Stomach (tissue), 8 donors: ENCODE measurements at regions not wholly inside any gene's neighbourhood (a gene's known extent, or its start where the extent isn't known, plus 50 kb on each side); places are given as distances from the start of the nearest gene placed in this dataset.
"Not testable (repeated sequence)": the region's sequence is repeated elsewhere in the genome, so short reads cannot be mapped to it uniquely, and the experiment has no call there.

Experiments
- DNase-seq, 2 donors: peaks; one replicate each; pipeline versions ENCODE4 v3.0.0 to v3.0.0-alpha.2; 2013 to 2019
- H3K27ac ChIP-seq, 5 donors: fragments of 200-600 bp in 4 of 5; sonication (generic) in 4 of 5; one replicate each; pipeline ENCODE4 v1.5.1; 2013 to 2019; ENCODE audit warnings: mild to moderate bottlenecking in 1 of 5, moderate library complexity in 1 of 5
- H3K27me3 ChIP-seq, 3 donors: fragments of 200-600 bp; sonication (generic); one replicate each; pipeline ENCODE4 v1.5.1; 2017 to 2019; ENCODE audit warnings: mixed run types in 1 of 3
- H3K36me3 ChIP-seq, 4 donors: fragments of 200-600 bp; sonication (generic); 1 replicate in 3 of 4; 2 replicates in 1 of 4; pipeline ENCODE4 v1.5.1; 2016 to 2019
- H3K4me1 ChIP-seq, 4 donors: fragments of 200-600 bp; sonication (generic); one replicate each; pipeline ENCODE4 v1.5.1; 2016 to 2019
- H3K4me3 ChIP-seq, 4 donors: fragments of 200-600 bp; sonication (generic) in 3 of 4; one replicate each; pipeline ENCODE4 v1.5.1; 2016 to 2019; ENCODE audit warnings: mild to moderate bottlenecking in 1 of 4
- H3K9me3 ChIP-seq, 4 donors: fragments of 200-600 bp; sonication (generic); one replicate each; pipeline ENCODE4 v1.5.1; 2016 to 2019
- EP300 ChIP-seq: sonication (generic); formaldehyde crosslinking; IDR thresholded peaks from one replicate; pipeline ENCODE4 v1.6.1; 2017; ENCODE audit warnings: antibody characterized with exemption
- POLR2A ChIP-seq, 4 donors: fragments of 450-650 bp; IDR thresholded peaks; one replicate each; pipeline ENCODE4 v1.6.1; 2016; ENCODE audit warnings: antibody characterized with exemption in 4 of 4, control low read depth in 2 of 4, mild to moderate bottlenecking in 1 of 4, moderate library complexity in 1 of 4
- POLR2AphosphoS5 ChIP-seq, 3 donors: sonication (generic); formaldehyde crosslinking; IDR thresholded peaks; one replicate each; pipeline ENCODE4 v1.6.1; 2016; ENCODE audit warnings: antibody characterized with exemption in 3 of 3
- WGBS, 5 donors: extraction: QIAGEN DNeasy Blood & Tissue Kit in 3 of 5; methylation state at CpG; one replicate each; pipeline versions ENCODE4 v1.1.5 to v1.1.7; 2013 to 2018; 5-methylcytosine and 5-hydroxymethylcytosine counted together
- intact Hi-C: fragments of 100-400 bp; cut with DNase I; formaldehyde crosslinking; loops from one replicate; pipeline ENCODE4 v1.15.1; 2023; ENCODE audit warnings: low total_unique reads
- TF ChIP-seq, protein P1 (sequence below), 7 experiments: fragments of 450-650 bp in 4 of 7; fragments of 200-600 bp in 3 of 7; sonication (generic) in 3 of 7; IDR thresholded peaks; one replicate each; pipeline ENCODE4 v1.5.1; 2016 to 2019; ENCODE audit warnings: antibody characterized with exemption in 7 of 7, control low read depth in 2 of 7, mild to moderate bottlenecking in 1 of 7
- donor health status: healthy with polysubstance abuse.
- donor health status: Bipolar disorder and iron deficiency.
- donor health status: healthy.

DNA sequence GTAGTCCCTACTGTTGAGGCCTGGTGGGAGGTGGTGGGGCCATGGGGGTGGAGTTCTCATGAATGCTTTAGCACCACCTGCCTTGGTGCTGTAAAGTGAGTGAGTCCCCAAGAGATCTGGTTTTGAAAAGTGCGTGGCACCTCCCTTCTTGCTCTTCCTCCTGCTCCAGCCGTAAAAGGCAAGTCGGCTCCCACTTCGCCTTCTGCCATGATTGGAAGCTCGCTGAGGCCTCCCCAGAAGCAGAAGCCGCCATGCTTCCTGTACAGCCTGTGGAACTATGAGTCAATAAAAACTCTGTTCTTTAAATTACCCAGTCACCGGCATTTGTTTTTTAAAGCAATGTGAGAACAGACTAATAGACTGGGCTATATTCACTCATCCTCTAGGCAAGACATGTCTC, 141.3 kb upstream of the ALKAL2 start:
- Histone ChIP-seq H3K4me1 (no peaks in the 10 kb centered on the region), H3K27me3 (no peaks in the 10 kb centered on the region), H3K36me3 (no peaks in the 10 kb centered on the region), H3K9me3 (no peaks in the 10 kb centered on the region), H3K4me3 (no peak overlapping the region), H3K27ac (no peak overlapping the region)
- TF ChIP-seq EP300, result no peak
- TF ChIP-seq, protein P1, sequence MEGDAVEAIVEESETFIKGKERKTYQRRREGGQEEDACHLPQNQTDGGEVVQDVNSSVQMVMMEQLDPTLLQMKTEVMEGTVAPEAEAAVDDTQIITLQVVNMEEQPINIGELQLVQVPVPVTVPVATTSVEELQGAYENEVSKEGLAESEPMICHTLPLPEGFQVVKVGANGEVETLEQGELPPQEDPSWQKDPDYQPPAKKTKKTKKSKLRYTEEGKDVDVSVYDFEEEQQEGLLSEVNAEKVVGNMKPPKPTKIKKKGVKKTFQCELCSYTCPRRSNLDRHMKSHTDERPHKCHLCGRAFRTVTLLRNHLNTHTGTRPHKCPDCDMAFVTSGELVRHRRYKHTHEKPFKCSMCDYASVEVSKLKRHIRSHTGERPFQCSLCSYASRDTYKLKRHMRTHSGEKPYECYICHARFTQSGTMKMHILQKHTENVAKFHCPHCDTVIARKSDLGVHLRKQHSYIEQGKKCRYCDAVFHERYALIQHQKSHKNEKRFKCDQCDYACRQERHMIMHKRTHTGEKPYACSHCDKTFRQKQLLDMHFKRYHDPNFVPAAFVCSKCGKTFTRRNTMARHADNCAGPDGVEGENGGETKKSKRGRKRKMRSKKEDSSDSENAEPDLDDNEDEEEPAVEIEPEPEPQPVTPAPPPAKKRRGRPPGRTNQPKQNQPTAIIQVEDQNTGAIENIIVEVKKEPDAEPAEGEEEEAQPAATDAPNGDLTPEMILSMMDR (IDR thresholded peaks at IDR 0.05), result no peak
- TF ChIP-seq POLR2AphosphoS5 (IDR thresholded peaks at IDR 0.05), result no peak
- TF ChIP-seq POLR2A (IDR thresholded peaks at IDR 0.05), result no peak
- intact Hi-C loops, result no loop called here
- no peak for DNase-seq
- WGBS, 5 donors, result 90 to 99% (median 95%) methylated on average over 7 of the region's 7 CpGs

DNA sequence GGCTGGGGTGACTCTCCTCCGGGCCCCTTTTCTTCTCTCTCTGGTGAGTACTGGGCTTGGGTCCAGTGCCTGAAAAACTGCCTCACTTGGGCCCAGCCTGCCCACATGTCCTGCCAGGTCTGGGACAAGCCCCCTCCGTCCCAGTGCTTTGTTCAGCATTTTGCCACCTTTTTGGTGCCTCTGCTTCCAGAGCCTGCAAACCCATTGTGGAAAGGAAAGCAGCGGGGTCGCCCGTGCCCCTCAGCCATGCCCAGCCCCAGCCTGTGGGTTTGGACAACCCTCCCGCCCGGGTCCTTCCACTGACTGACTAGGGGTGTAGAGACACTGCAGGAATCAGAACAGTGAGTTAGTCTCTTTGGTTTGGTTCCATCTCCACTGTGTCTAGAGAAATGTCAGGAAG, 140.7 kb upstream of the ALKAL2 start:
- H3K27ac ChIP-seq, result no peak overlapping the region
- intact Hi-C loops, result no loop called here

DNA sequence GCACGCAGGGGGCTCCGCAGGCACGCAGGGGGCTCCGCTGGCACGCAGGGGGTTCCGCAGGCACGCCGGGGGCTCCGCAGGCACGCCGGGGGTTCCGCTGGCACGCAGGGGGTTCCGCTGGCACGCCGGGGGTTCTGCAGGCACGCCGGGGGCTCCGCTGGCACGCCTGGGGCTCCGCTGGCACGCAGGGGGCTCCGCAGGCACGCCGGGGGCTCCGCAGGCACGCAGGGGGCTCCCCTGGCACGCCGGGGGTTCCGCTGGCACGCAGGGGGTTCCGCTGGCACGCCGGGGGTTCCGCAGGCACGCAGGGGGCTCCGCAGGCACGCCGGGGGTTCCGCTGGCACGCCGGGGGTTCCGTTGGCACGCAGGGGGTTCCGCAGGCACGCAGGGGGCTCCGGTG, 138.8 kb upstream of the ALKAL2 start:
- H3K27me3 ChIP-seq, H3K9me3 ChIP-seq, intact Hi-C loops, H3K4me3 ChIP-seq, H3K27ac ChIP-seq, H3K4me1 ChIP-seq, DNase-seq, H3K36me3 ChIP-seq: not testable (repeated sequence)
- 92 to 97% (median 95%) methylated on average over 11 to 46 of the region's 47 CpGs; no CpG with 5 or more reads in 1 of the 5 donors for WGBS, 5 donors

More for the DNA sequence above, 140.7 kb upstream of the ALKAL2 start:
- 88 to 96% (median 93%) methylated on average over 7 of the region's 7 CpGs for WGBS, 5 donors
- TF ChIP-seq EP300 (no peak), POLR2A (IDR thresholded peaks at IDR 0.05) (no peak), POLR2AphosphoS5 (IDR thresholded peaks at IDR 0.05) (no peak)
- TF ChIP-seq, protein P1 (IDR thresholded peaks at IDR 0.05), result no peak
- no peaks in the 10 kb centered on the region for H3K4me1 ChIP-seq
- no peak for DNase-seq
- H3K4me3 ChIP-seq, result no peak overlapping the region
- no peaks in the 10 kb centered on the region for H3K9me3 ChIP-seq
- no peaks in the 10 kb centered on the region for H3K36me3 ChIP-seq
- peaks cover 0 to 2% (median 0%) of the 10 kb centered on the region in 3 donors for H3K27me3 ChIP-seq

DNA sequence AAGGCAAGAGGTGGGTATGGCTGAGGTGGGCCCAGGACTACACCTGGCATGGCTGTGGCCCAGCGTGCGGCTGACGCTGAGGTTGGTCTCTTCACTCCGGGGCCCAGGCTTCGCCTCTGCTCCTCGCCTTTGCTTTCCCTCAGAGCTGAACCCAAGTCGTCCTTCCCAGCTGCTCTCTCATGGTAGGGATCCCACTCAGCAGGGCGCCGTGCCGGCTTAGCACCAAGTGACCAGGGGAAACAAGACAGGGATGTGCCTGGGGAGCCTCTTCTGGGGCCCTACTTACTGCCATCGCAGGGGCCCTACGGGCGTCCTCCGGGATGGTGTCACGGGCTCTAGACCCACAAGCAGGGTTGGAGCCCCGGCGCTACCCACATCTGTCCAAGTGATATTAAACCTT, 138.1 kb upstream of the ALKAL2 start:
- intact Hi-C loops, result no loop called here
- no peaks in the 10 kb centered on the region for H3K36me3 ChIP-seq
- no peaks in the 10 kb centered on the region for H3K9me3 ChIP-seq
- H3K27ac ChIP-seq, result no peak overlapping the region
- peaks cover 0 to 3% (median 0%) of the 10 kb centered on the region in 3 donors for H3K27me3 ChIP-seq
- H3K4me3 ChIP-seq, result no peak overlapping the region
- TF ChIP-seq, protein P1 (IDR thresholded peaks at IDR 0.05), result no peak
- TF ChIP-seq EP300 (no peak), POLR2A (IDR thresholded peaks at IDR 0.05) (no peak), POLR2AphosphoS5 (IDR thresholded peaks at IDR 0.05) (no peak)
- WGBS, 5 donors, result 94 to 96% (median 95%) methylated on average over 17 of the region's 17 CpGs
- H3K4me1 ChIP-seq, result no peaks in the 10 kb centered on the region
- DNase-seq, result no peak

DNA sequence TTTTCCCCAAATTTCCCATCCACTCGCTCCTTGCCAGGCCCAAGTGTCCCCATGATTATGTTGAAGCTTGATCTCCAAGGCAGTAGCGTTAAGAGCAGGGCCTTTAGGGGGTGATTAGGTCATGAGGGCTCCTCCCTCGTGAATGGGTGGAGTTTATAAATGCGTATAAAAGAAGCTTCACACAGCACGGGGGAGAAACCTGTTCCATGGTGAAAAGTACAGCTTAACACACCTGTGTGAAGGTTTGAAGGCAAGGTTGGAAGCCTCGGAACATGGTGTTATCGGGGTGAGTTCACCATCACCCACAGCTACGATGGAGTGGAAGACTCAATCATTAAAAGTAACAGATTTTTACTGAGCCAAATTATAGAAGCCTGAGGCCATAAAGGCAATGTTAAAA, 137.4 kb upstream of the ALKAL2 start:
- no peak for TF ChIP-seq POLR2A (IDR thresholded peaks at IDR 0.05)
- TF ChIP-seq, protein P1 (IDR thresholded peaks at IDR 0.05), result no peak
- no peak for TF ChIP-seq EP300
- no peak for TF ChIP-seq POLR2AphosphoS5 (IDR thresholded peaks at IDR 0.05)
- WGBS, 5 donors, result 73 to 79% (median 75%) methylated on average over 8 of the region's 8 CpGs
- no peak for DNase-seq
- intact Hi-C loops, result no loop called here
- H3K36me3 ChIP-seq, result no peaks in the 10 kb centered on the region
- peaks cover 0 to 3% (median 0%) of the 10 kb centered on the region in 3 donors for H3K27me3 ChIP-seq
- no peak overlapping the region for H3K27ac ChIP-seq
- H3K9me3 ChIP-seq, result no peaks in the 10 kb centered on the region
- H3K4me3 ChIP-seq, result no peak overlapping the region
- no peaks in the 10 kb centered on the region for H3K4me1 ChIP-seq
